ENCODE measurements at regions not wholly inside any gene's neighbourhood (a gene's known extent, or its start where the extent isn't known, plus 50 kb on each side); places are given as distances from the start of the nearest gene placed in this dataset.

DNA sequence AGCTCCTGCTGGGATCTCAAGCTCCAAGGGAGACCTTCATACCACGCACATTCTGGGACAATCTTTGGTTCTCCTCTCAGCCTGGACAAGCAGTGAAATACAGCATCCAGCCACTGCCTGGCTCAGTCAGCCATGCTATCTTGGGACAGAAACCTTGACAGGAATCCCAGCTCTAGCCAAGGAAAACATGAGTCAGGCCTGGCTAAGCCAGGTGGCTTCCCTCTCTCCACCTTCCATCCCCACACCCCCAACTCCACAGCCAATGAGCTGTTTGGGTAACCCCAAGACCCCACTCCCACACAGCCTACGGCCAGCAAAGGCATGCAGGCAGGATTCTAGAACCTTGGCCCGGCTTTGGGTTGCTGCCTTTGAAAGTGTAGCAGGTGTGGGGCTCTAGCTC lies 64.9 kb downstream of the MCFD2 start:
- DNase-seq (ENCODE audit: low read depth in 4 of 4, low spot score in 2 of 4) = no peak

DNA sequence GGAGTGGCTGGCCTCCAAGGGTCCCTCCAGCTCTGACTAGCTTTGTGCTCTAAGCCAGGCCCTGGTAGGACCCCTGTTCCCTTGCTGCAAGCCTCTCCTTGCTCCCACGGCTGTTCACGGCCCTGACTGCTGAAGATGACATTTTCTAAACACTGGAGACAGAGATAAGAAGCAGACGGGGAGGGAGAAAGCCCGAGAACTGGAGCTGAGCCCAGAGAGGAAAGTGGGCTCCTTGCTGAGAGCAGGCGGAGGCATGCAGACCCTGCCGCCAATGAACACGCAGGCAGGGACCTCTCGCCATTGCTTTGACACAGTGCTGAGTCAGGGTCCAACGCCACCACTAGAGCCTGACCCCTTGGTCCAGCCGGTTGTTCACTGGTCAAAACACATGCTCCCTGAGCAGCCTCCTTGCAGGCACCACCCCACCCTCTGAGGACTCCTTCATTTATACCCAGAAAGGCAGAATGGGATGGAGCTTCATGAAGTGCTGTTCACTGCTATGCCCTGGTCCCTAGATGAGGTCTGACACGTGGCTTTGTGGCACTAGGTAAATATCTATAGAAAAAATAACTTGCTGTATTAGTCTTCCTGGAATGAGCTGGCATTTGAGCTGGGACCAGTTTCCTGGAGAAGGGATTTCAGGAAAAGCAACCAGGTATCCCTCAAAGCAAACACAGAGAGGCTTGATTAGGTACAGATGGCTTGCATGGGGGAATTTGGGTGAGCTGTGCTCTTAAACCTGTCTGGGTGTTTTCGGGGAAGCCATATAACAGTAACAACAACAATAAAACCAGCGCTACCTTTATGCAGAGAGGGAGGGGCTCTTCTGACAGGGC lies 65.7 kb downstream of the MCFD2 start:
- no peak for DNase-seq (ENCODE audit: low read depth in 4 of 4, low spot score in 2 of 4)

GRCh38 chr2:46849046-46849715 lies 66.4 kb downstream of the MCFD2 start:
- no peak for DNase-seq (ENCODE audit: low read depth in 4 of 4, low spot score in 2 of 4)

GRCh38 chr2:46848447-46848846 lies 67.2 kb downstream of the MCFD2 start:
- DNase-seq (ENCODE audit: low read depth in 4 of 4, low spot score in 2 of 4) = no peak

GRCh38 chr2:46847726-46848412 lies 67.7 kb downstream of the MCFD2 start:
- DNase-seq (ENCODE audit: low read depth in 4 of 4, low spot score in 2 of 4) = no peak

DNA sequence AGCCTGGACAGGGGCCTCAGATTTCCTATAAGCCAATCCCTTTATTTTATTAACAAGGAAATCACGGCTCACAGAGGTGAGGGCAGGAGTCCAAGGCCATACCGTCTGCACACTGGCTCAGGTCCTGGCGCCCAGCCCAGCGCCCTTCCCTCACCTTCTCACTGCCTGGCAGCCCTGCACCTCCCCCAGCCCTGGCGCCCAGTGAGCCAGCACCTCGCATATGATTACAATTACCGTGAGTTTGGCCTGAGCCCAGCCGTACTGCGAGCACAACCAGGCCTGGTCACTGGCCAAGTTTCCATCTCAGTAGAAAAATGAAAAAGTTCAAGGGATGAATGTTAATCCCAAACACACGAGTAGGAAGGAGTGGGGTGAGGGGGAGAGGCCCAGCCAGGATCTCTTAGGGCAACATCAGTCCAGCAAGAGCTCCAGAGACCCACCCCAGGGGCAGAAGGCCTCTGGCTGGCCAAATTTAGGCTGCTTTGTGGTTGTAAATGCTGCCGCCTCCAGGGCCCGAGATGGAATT lies 68.4 kb downstream of the MCFD2 start:
- DNase-seq (ENCODE audit: low read depth in 4 of 4, low spot score in 2 of 4) = peak in 3 of 4 donors; percentile 62 to 82 (median 74)

- no peak for DNase-seq (ENCODE audit: low read depth in 4 of 4, low spot score in 2 of 4)
Observed at GRCh38 chr2:46846536-46846935, 69.1 kb downstream of the MCFD2 start.

- no peak for DNase-seq (ENCODE audit: low read depth in 4 of 4, low spot score in 2 of 4)
Observed at GRCh38 chr2:46845542-46846486, 69.8 kb downstream of the MCFD2 start.

DNA sequence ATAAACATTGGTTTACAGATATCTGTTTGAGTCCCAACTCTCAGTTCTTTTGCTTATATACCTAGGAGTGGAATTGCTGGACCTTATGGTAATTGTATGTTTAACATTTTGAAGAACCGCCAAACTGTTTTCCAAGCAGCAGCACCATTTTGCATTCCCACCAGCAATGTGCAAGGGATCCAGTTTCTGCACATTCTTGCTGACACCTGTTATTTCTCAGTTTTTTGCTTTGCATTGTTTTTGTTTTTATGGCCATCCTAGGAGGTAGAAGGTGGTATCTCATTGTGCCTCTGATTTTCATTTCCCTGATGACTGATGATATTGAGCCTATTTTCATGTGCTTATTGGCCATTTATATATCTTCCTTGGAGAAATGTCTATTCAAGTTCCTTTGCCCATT lies 71.2 kb downstream of the MCFD2 start:
- DNase-seq (ENCODE audit: low read depth in 4 of 4, low spot score in 2 of 4) = no peak

GRCh38 chr2:46844034-46844433 lies 71.6 kb downstream of the MCFD2 start:
- DNase-seq (ENCODE audit: low read depth in 4 of 4, low spot score in 2 of 4) = no peak

- no peak for DNase-seq (ENCODE audit: low read depth in 4 of 4, low spot score in 2 of 4)
Observed at GRCh38 chr2:46843316-46843715, 72.3 kb downstream of the MCFD2 start.

GRCh38 chr2:46842876-46843275 lies 72.7 kb downstream of the MCFD2 start:
- DNase-seq (ENCODE audit: low read depth in 4 of 4, low spot score in 2 of 4) = no peak

- DNase-seq (ENCODE audit: low read depth in 4 of 4, low spot score in 2 of 4) = no peak
Observed at GRCh38 chr2:46841621-46842020, 74.0 kb downstream of the MCFD2 start.

DNA sequence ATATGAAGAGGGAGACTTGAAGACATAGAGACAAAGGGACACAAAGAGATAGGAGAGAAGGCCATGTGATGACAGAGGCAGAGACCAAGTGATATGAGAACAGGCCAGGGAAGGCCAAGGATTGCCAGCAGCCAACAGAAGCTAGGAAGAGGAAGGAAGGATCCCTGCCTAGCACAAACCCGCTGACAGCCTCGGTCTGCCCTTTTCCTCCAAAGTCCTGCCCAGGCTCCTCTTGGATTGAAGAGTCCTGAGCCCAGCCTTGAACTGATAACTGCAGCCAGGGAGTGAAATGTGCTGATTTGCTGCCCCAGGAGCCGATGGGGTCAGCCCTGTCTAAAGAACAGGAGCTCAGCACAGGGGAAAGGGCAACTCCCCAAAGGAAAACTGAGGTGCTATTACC lies 76.6 kb downstream of the MCFD2 start:
- no peak for DNase-seq (ENCODE audit: low read depth in 4 of 4, low spot score in 2 of 4)

- DNase-seq (ENCODE audit: low read depth in 4 of 4, low spot score in 2 of 4) = no peak
Observed at GRCh38 chr2:46837704-46838103, 77.9 kb downstream of the MCFD2 start.

- DNase-seq (ENCODE audit: low read depth in 4 of 4, low spot score in 2 of 4) = no peak
Observed at GRCh38 chr2:46837112-46837454, 78.5 kb downstream of the MCFD2 start.

DNA sequence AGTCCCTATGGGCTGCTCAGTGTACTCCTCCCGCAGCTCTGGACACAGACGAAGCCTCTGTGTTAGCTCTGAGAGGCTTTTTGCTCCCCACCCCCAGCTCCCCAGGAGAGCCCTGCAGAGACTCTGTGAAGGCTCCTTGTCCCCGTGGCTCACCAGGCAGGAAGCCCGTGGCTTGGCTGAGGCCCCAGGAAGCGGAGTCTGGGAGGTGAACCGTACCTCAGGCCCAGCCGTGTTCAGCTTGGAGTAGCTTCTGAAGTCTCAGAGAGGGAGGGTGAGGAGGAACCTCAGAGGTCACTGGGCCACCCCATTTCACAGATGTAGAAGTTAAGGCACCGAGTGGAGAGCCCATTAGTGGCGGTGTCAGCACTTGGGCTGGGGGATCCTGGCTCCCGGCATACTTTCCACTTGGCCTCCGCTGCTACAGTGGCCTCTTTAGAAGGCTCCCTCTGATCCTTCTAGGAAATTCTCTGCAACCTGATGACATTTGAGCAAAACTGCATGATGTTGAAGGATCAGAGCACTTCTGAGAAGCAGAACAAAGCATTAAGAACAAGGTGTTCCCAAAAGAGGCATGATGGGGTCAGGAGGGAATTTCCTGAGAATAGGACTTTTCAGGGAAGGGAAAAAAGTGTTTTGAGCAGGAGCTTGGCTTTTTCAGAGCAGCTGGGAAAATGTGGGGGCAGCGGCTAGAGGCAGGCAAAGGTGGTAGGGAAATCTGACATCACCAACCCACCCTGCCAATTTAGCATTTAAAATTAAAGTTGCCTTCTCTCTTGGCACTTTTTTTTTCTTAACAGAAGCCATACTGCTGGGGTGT lies 79.1 kb downstream of the MCFD2 start:
- no peak for DNase-seq (ENCODE audit: low read depth in 4 of 4, low spot score in 2 of 4)

- DNase-seq (ENCODE audit: low read depth in 4 of 4, low spot score in 2 of 4) = no peak
Observed at GRCh38 chr2:46835520-46835919, 80.1 kb downstream of the MCFD2 start.

- DNase-seq (ENCODE audit: low read depth in 4 of 4, low spot score in 2 of 4) = no peak
Observed at GRCh38 chr2:46832543-46832942, 83.1 kb downstream of the MCFD2 start.

DNA sequence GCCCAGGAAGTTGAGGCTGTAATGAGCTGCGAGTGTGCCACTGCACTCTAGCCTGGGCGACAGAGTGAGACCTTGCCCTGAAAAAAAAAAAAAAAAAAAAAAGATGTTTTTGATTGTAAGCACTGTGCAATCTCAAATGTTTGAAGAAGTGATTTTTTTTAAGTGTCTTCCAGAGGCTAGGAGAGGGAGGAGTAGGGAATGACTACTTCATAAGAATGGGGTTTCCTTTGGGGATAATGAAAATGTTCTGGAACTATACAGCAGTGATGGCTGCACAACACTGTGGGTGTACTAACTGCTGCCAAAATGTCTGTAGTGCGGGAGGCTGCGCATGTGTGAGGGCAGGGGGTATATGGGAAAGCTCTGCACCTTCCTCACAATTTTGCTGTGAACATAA lies 83.7 kb downstream of the MCFD2 start:
- DNase-seq (ENCODE audit: low read depth in 4 of 4, low spot score in 2 of 4) = no peak

Measured in left renal cortex interstitium (tissue), 4 donors.